Smooth muscle cell (in vitro differentiated cells): ENCODE measurements at regions not wholly inside any gene's neighbourhood (a gene's known extent, or its start where the extent isn't known, plus 50 kb on each side); places are given as distances from the start of the nearest gene placed in this dataset.

ENCODE experiments used
- DNase-seq: peaks from one replicate; lab custom pipeline; 2025; ENCODE audit not compliant: unreplicated experiment; lab: John Stamatoyannopoulos, UW
- H2AFZ ChIP-seq: fragments of 200-600 bp; sonication (generic); 2 replicates; pipeline ENCODE4 v1.6.0; 2016; ENCODE audit warnings: antibody characterized with exemption, low read depth, mild to moderate bottlenecking
- H3F3A ChIP-seq: fragments of 200-600 bp; sonication (generic); 2 replicates; pipeline ENCODE4 v1.6.0; 2017; ENCODE audit warnings: antibody characterized with exemption, low read depth
- H3K27ac ChIP-seq: fragments of 200-600 bp; sonication (generic); 2 replicates; pipeline ENCODE4 v1.5.1; 2016; ENCODE audit warnings: low read depth, mild to moderate bottlenecking
- H3K27me3 ChIP-seq: fragments of 200-600 bp; sonication (generic); 2 replicates; pipeline ENCODE4 v1.6.1; 2016; ENCODE audit warnings: low read depth, mild to moderate bottlenecking
- H3K36me3 ChIP-seq: fragments of 200-600 bp; sonication (generic); 2 replicates; pipeline ENCODE4 v1.5.1; 2016; ENCODE audit warnings: low read depth
- H3K4me1 ChIP-seq: fragments of 200-600 bp; sonication (generic); 2 replicates; pipeline ENCODE4 v1.5.1; 2016; ENCODE audit warnings: low read depth
- H3K4me2 ChIP-seq: fragments of 200-600 bp; sonication (generic); 2 replicates; pipeline ENCODE4 v1.6.0; 2016; ENCODE audit warnings: mild to moderate bottlenecking
- H3K4me3 ChIP-seq: fragments of 200-600 bp; sonication (generic); 2 replicates; pipeline ENCODE4 v1.5.1; 2016; ENCODE audit warnings: mild to moderate bottlenecking
- H3K79me2 ChIP-seq: fragments of 200-600 bp; sonication (generic); 2 replicates; pipeline ENCODE4 v1.6.0; 2016; ENCODE audit warnings: low read depth, mild to moderate bottlenecking
- H3K9ac ChIP-seq: fragments of 200-600 bp; sonication (generic); 2 replicates; pipeline ENCODE4 v1.6.0; 2016; ENCODE audit warnings: low read depth
- H3K9me3 ChIP-seq: fragments of 200-600 bp; sonication (generic); replicated peaks from 2 replicates; pipeline ENCODE4 v1.5.1; 2016; ENCODE audit warnings: low read depth
- H4K20me1 ChIP-seq: fragments of 200-600 bp; sonication (generic); 2 replicates; pipeline ENCODE4 v1.6.0; 2016; ENCODE audit warnings: low read depth
- CTCF ChIP-seq: fragments of 200-600 bp; sonication (generic); IDR thresholded peaks from 2 replicates; pipeline ENCODE4 v1.5.1; 2017; ENCODE audit warnings: borderline replicate concordance, mild to moderate bottlenecking, antibody characterized with exemption; ENCODE audit not compliant: insufficient read depth, poor library complexity, severe bottlenecking
- WGBS: methylation state at CpG from one replicate; pipeline ENCODE4 v1.1.7; 2016; ENCODE audit warnings: low lambda C conversion rate; 5-methylcytosine and 5-hydroxymethylcytosine counted together

- Histone ChIP-seq H4K20me1 (no peaks in the 10 kb centered on the region), H3K27ac (no peak overlapping the region), H2AFZ (no peak overlapping the region), H3K9ac (no peak overlapping the region), H3K9me3 (no peaks in the 10 kb centered on the region), H3K79me2 (no peaks in the 10 kb centered on the region), H3K36me3 (no peaks in the 10 kb centered on the region), H3K4me1 (no peaks in the 10 kb centered on the region), H3K4me2 (no peak overlapping the region), H3F3A (no peaks in the 10 kb centered on the region), H3K27me3 (no peaks in the 10 kb centered on the region), H3K4me3 (no peak overlapping the region)
- 92% methylated on average over 1 of the region's 1 CpG for WGBS
- no peak for TF ChIP-seq CTCF
- DNase-seq, result no peak
Observed at GRCh38 chr1:199054694-199055093, 415.9 kb downstream of the PTPRC start.

GRCh38 chr1:199057322-199057721, 418.5 kb downstream of the PTPRC start:
- Histone ChIP-seq H3K9ac (no peak overlapping the region), H3K27me3 (no peaks in the 10 kb centered on the region), H3F3A (no peaks in the 10 kb centered on the region), H4K20me1 (no peaks in the 10 kb centered on the region), H3K79me2 (no peaks in the 10 kb centered on the region), H3K4me3 (no peak overlapping the region), H3K4me1 (no peaks in the 10 kb centered on the region), H3K27ac (no peak overlapping the region), H3K36me3 (no peaks in the 10 kb centered on the region), H2AFZ (no peak overlapping the region), H3K9me3 (no peaks in the 10 kb centered on the region), H3K4me2 (no peak overlapping the region)
- TF ChIP-seq CTCF, result no peak
- DNase-seq, result no peak
- 100% methylated on average over 1 of the region's 1 CpG for WGBS

GRCh38 chr1:199058281-199058680, 419.4 kb downstream of the PTPRC start:
- H3K79me2 ChIP-seq, result no peaks in the 10 kb centered on the region
- no peaks in the 10 kb centered on the region for H3K36me3 ChIP-seq
- no peak for DNase-seq
- no peak overlapping the region for H3K9ac ChIP-seq
- H3K27me3 ChIP-seq, result no peaks in the 10 kb centered on the region
- H3K27ac ChIP-seq, result no peak overlapping the region
- WGBS, result 79% methylated on average over 4 of the region's 4 CpGs
- TF ChIP-seq CTCF, result no peak
- no peak overlapping the region for H3K4me2 ChIP-seq
- no peaks in the 10 kb centered on the region for H3K9me3 ChIP-seq
- no peaks in the 10 kb centered on the region for H3K4me1 ChIP-seq
- H3F3A ChIP-seq, result no peaks in the 10 kb centered on the region
- peak overlapping the region; percentile 74 for H2AFZ ChIP-seq
- no peaks in the 10 kb centered on the region for H4K20me1 ChIP-seq
- H3K4me3 ChIP-seq, result no peak overlapping the region

GRCh38 chr1:199064971-199065370, 426.1 kb downstream of the PTPRC start:
- TF ChIP-seq CTCF, result no peak
- no peak overlapping the region for H3K27ac ChIP-seq
- H3F3A ChIP-seq, result no peaks in the 10 kb centered on the region
- peaks cover 2% of the 10 kb centered on the region for H3K4me1 ChIP-seq
- no peaks in the 10 kb centered on the region for H3K79me2 ChIP-seq
- no peaks in the 10 kb centered on the region for H3K9me3 ChIP-seq
- no peak overlapping the region for H3K4me2 ChIP-seq
- 100% methylated on average over 1 of the region's 1 CpG for WGBS
- H2AFZ ChIP-seq, result peak overlapping the region; percentile 82
- DNase-seq, result no peak
- no peak overlapping the region for H3K9ac ChIP-seq
- no peaks in the 10 kb centered on the region for H3K36me3 ChIP-seq
- no peaks in the 10 kb centered on the region for H3K27me3 ChIP-seq
- H4K20me1 ChIP-seq, result no peaks in the 10 kb centered on the region
- H3K4me3 ChIP-seq, result no peak overlapping the region
